Stimulated activated effector memory CD8-positive, alpha-beta T cell treated with anti-CD3 and anti-CD28 coated beads, Interleukin-12 subunit alpha, Interleukin-12 subunit beta, amount 100 ng/mL, for 72 hours (primary cell): ENCODE measurements at regions not wholly inside any gene's neighbourhood (a gene's known extent, or its start where the extent isn't known, plus 50 kb on each side); places are given as distances from the start of the nearest gene placed in this dataset.
"Not testable (repeated sequence)": the region's sequence is repeated elsewhere in the genome, so short reads cannot be mapped to it uniquely, and the experiment has no call there.

Source experiments
- ATAC-seq: fragments of 150-1000 bp; cut with Tn5 transposase; 2 replicates; pipeline ENCODE4 v1.10.0; 2021
- DNase-seq, 2 donors: peaks; one replicate each; pipeline ENCODE4 v3.0.0; 2021 to 2022; ENCODE audit warnings: low spot score in 2 of 2
- H3K27ac Mint-ChIP-seq: one replicate; pipeline ENCODE4 v1.8.0; 2022; ENCODE audit warnings: mild to moderate bottlenecking, mixed read lengths
- H3K36me3 Mint-ChIP-seq: one replicate; pipeline ENCODE4 v1.8.0; 2022; ENCODE audit warnings: mild to moderate bottlenecking, mixed read lengths
- H3K4me1 Mint-ChIP-seq: one replicate; pipeline ENCODE4 v1.8.0; 2022; ENCODE audit warnings: mixed read lengths
- H3K4me3 Mint-ChIP-seq: one replicate; pipeline ENCODE4 v1.8.0; 2022; ENCODE audit warnings: mild to moderate bottlenecking, mixed read lengths
- H3K9me3 Mint-ChIP-seq: one replicate; pipeline ENCODE4 v1.8.0; 2022; ENCODE audit warnings: mixed read lengths

GRCh38 chr11:42923651-42924050, 388.1 kb upstream of the API5 start:
- H3K4me3 Mint-ChIP-seq, result no peak overlapping the region
- H3K4me1 Mint-ChIP-seq, result no peaks in the 10 kb centered on the region
- no peak for DNase-seq
- no peak for ATAC-seq
- H3K36me3 Mint-ChIP-seq, result no peaks in the 10 kb centered on the region
- H3K27ac Mint-ChIP-seq, result no peak overlapping the region
- peaks cover 6% of the 10 kb centered on the region for H3K9me3 Mint-ChIP-seq

- H3K4me3 Mint-ChIP-seq, result no peak overlapping the region
- DNase-seq (no peak), ATAC-seq (no peak)
- no peaks in the 10 kb centered on the region for H3K4me1 Mint-ChIP-seq
- H3K9me3 Mint-ChIP-seq, result peaks cover 5% of the 10 kb centered on the region
- H3K36me3 Mint-ChIP-seq, result no peaks in the 10 kb centered on the region
- H3K27ac Mint-ChIP-seq, result no peak overlapping the region
These were observed 385.9 kb upstream of the API5 start for GRCh38 chr11:42925916-42926315.

GRCh38 chr11:42947405-42947804, 364.4 kb upstream of the API5 start:
- H3K36me3 Mint-ChIP-seq, result no peaks in the 10 kb centered on the region
- no peaks in the 10 kb centered on the region for H3K4me1 Mint-ChIP-seq
- no peak for ATAC-seq
- H3K27ac Mint-ChIP-seq, result no peak overlapping the region
- DNase-seq, result no peak
- H3K4me3 Mint-ChIP-seq, result no peak overlapping the region
- H3K9me3 Mint-ChIP-seq, result peaks cover 4% of the 10 kb centered on the region

GRCh38 chr11:42949738-42950376, 361.9 kb upstream of the API5 start:
- not testable (repeated sequence) for H3K4me1 Mint-ChIP-seq

GRCh38 chr11:42951266-42951665, 360.5 kb upstream of the API5 start:
- peaks cover 7% of the 10 kb centered on the region for H3K9me3 Mint-ChIP-seq
- no peaks in the 10 kb centered on the region for H3K4me1 Mint-ChIP-seq
- ATAC-seq, result no peak

More at GRCh38 chr11:42949738-42950376, 361.9 kb upstream of the API5 start:
- not testable (repeated sequence) for H3K9me3 Mint-ChIP-seq, DNase-seq, ATAC-seq, H3K27ac Mint-ChIP-seq, H3K4me3 Mint-ChIP-seq, H3K36me3 Mint-ChIP-seq

GRCh38 chr11:42957831-42958230, 354.0 kb upstream of the API5 start:
- no peak overlapping the region for H3K4me3 Mint-ChIP-seq
- no peak overlapping the region for H3K27ac Mint-ChIP-seq
- DNase-seq (no peak), ATAC-seq (no peak)
- peaks cover 5% of the 10 kb centered on the region for H3K9me3 Mint-ChIP-seq
- H3K36me3 Mint-ChIP-seq, result no peaks in the 10 kb centered on the region
- no peaks in the 10 kb centered on the region for H3K4me1 Mint-ChIP-seq

More at GRCh38 chr11:42951266-42951665, 360.5 kb upstream of the API5 start:
- Mint-ChIP-seq H3K36me3 (no peaks in the 10 kb centered on the region), H3K27ac (no peak overlapping the region), H3K4me3 (no peak overlapping the region)
- no peak for DNase-seq

GRCh38 chr11:42958635-42959034, 353.2 kb upstream of the API5 start:
- Mint-ChIP-seq H3K9me3 (peaks cover 5% of the 10 kb centered on the region), H3K4me1 (no peaks in the 10 kb centered on the region), H3K36me3 (no peaks in the 10 kb centered on the region), H3K27ac (no peak overlapping the region), H3K4me3 (no peak overlapping the region)
- DNase-seq (no peak), ATAC-seq (no peak)

GRCh38 chr11:42960521-42961088, 351.2 kb upstream of the API5 start:
- H3K9me3 Mint-ChIP-seq, result peaks cover 2% of the 10 kb centered on the region
- DNase-seq (no peak), ATAC-seq (no peak)
- no peak overlapping the region for H3K4me3 Mint-ChIP-seq
- no peaks in the 10 kb centered on the region for H3K36me3 Mint-ChIP-seq
- no peaks in the 10 kb centered on the region for H3K4me1 Mint-ChIP-seq
- H3K27ac Mint-ChIP-seq, result no peak overlapping the region

GRCh38 chr11:42967653-42968052, 344.1 kb upstream of the API5 start:
- Mint-ChIP-seq H3K36me3 (no peaks in the 10 kb centered on the region), H3K4me3 (no peak overlapping the region), H3K4me1 (no peaks in the 10 kb centered on the region), H3K27ac (no peak overlapping the region), H3K9me3 (peaks cover 8% of the 10 kb centered on the region)
- ATAC-seq, result no peak
- DNase-seq, result no peak

GRCh38 chr11:42972741-42973140, 339.1 kb upstream of the API5 start:
- Mint-ChIP-seq H3K36me3 (no peaks in the 10 kb centered on the region), H3K27ac (no peak overlapping the region), H3K4me1 (no peaks in the 10 kb centered on the region), H3K9me3 (peaks cover 6% of the 10 kb centered on the region), H3K4me3 (no peak overlapping the region)
- no peak for ATAC-seq
- DNase-seq, result no peak

GRCh38 chr11:42974510-42975179, 337.2 kb upstream of the API5 start:
- DNase-seq (no peak), ATAC-seq (no peak)
- H3K27ac Mint-ChIP-seq, result no peak overlapping the region
- H3K36me3 Mint-ChIP-seq, result no peaks in the 10 kb centered on the region
- no peaks in the 10 kb centered on the region for H3K4me1 Mint-ChIP-seq
- no peak overlapping the region for H3K4me3 Mint-ChIP-seq
- peaks cover 9% of the 10 kb centered on the region for H3K9me3 Mint-ChIP-seq

- Mint-ChIP-seq H3K27ac (no peak overlapping the region), H3K36me3 (no peaks in the 10 kb centered on the region), H3K4me3 (no peak overlapping the region), H3K4me1 (no peaks in the 10 kb centered on the region), H3K9me3 (peaks cover 8% of the 10 kb centered on the region)
- no peak for DNase-seq
- ATAC-seq, result no peak
These were observed 336.6 kb upstream of the API5 start for GRCh38 chr11:42975180-42975529.

- Mint-ChIP-seq H3K4me1 (no peaks in the 10 kb centered on the region), H3K36me3 (no peaks in the 10 kb centered on the region), H3K9me3 (peaks cover 4% of the 10 kb centered on the region), H3K4me3 (no peak overlapping the region), H3K27ac (no peak overlapping the region)
- no peak for ATAC-seq
- DNase-seq, result no peak
These were observed 335.1 kb upstream of the API5 start for GRCh38 chr11:42976636-42977217.

- Mint-ChIP-seq H3K9me3 (peaks cover 7% of the 10 kb centered on the region), H3K4me1 (no peaks in the 10 kb centered on the region), H3K4me3 (no peak overlapping the region), H3K27ac (no peak overlapping the region), H3K36me3 (no peaks in the 10 kb centered on the region)
- ATAC-seq, result no peak
- DNase-seq, result no peak
These were observed 319.2 kb upstream of the API5 start for GRCh38 chr11:42992594-42992993.

- DNase-seq, result no peak
- Mint-ChIP-seq H3K36me3 (no peaks in the 10 kb centered on the region), H3K9me3 (peaks cover 7% of the 10 kb centered on the region), H3K4me3 (no peak overlapping the region), H3K4me1 (no peaks in the 10 kb centered on the region), H3K27ac (no peak overlapping the region)
- ATAC-seq, result no peak
These were observed 315.1 kb upstream of the API5 start for GRCh38 chr11:42996421-42997307.
